Large intestine (tissue), 3 donors: ENCODE measurements at regions not wholly inside any gene's neighbourhood (a gene's known extent, or its start where the extent isn't known, plus 50 kb on each side); places are given as distances from the start of the nearest gene placed in this dataset.

Experiments used
- DNase-seq, 2 donors: peaks; one replicate each; pipeline versions ENCODE4 v3.0.0 to v3.0.0-alpha.2; 2013
- H3K27ac ChIP-seq: one replicate; pipeline ENCODE4 v1.5.1; 2013; ENCODE audit warnings: low read length
- H3K27me3 ChIP-seq: 2 replicates; pipeline ENCODE4 v1.6.1; 2013; ENCODE audit warnings: low read length; ENCODE audit not compliant: control insufficient read depth, insufficient read depth
- H3K36me3 ChIP-seq: 2 replicates; pipeline ENCODE4 v1.6.1; 2013; ENCODE audit warnings: low read length; ENCODE audit not compliant: control insufficient read depth, insufficient read depth
- H3K4me1 ChIP-seq: one replicate; pipeline ENCODE4 v1.6.1; 2013; ENCODE audit warnings: low read length; ENCODE audit not compliant: control insufficient read depth, insufficient read depth
- H3K4me3 ChIP-seq: one replicate; pipeline ENCODE4 v1.5.1; 2013; ENCODE audit warnings: low read length
- H3K9me3 ChIP-seq: one replicate; pipeline ENCODE4 v1.6.1; 2013; ENCODE audit warnings: mild to moderate bottlenecking, low read depth, low read length, moderate library complexity; ENCODE audit not compliant: control insufficient read depth
- WGBS: methylation state at CpG from one replicate; pipeline ENCODE4 v1.1.5; 2013; ENCODE audit warnings: low lambda C conversion rate; ENCODE audit not compliant: insufficient coverage; 5-methylcytosine and 5-hydroxymethylcytosine counted together

DNA sequence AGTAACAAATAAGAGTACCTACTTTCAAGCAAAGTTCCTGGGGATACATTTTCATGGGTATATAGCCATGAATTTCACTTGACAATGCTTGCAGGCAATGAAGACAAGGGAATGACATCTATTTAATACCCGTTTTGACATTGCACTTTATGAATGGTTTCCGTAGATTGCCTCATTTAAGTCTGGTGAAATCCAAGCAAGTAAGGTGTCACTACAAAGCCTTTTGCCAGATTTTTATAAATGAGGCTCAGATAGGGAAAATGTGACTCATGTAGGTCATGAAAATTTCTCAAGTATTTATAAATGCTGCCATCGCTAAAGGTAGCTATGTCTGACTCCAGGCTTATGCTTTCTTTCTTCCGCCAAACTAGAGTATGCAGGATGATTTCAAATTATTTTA lies 644.3 kb downstream of the CDH8 start:
- 94% methylated on average over 3 of the region's 4 CpGs for WGBS
- no peak for DNase-seq
- no peak overlapping the region for H3K27ac ChIP-seq
- no peaks in the 10 kb centered on the region for H3K4me1 ChIP-seq
- no peaks in the 10 kb centered on the region for H3K27me3 ChIP-seq
- H3K4me3 ChIP-seq: no peak overlapping the region
- no peaks in the 10 kb centered on the region for H3K36me3 ChIP-seq
- no peaks in the 10 kb centered on the region for H3K9me3 ChIP-seq

DNA sequence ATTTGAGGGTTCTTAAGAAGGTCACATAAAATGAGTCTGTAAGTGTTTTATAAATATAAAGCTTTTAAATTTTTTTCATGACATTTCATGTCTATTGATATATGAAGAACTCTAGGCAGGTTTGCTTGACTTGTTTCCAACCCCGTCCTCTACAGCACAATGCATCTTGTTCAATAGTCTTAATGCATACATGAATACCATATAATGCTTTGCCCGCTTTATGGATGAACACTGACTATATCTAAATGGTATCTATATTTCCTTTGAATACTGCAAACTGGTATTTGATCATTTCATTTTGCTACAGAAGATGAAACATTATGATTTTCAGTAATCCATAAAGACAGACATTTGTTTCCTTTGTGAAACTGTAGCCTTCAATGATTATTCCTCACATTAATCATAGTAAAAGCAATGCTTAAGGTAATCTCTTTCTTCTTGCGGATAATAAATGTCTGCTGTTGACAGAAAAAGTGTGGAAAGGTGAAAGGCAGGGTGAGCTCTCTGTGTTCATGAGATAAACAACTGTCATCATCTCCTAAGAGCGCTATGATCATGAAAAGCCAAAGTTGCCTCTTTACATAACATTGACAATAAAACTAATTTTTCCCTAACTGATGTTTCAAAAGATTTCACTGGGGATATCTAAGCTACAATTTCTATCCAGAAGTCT lies 645.1 kb downstream of the CDH8 start:
- H3K36me3 ChIP-seq: no peaks in the 10 kb centered on the region
- no peaks in the 10 kb centered on the region for H3K27me3 ChIP-seq
- H3K9me3 ChIP-seq: no peaks in the 10 kb centered on the region
- no peak for DNase-seq
- 90% methylated on average over 2 of the region's 4 CpGs for WGBS
- no peaks in the 10 kb centered on the region for H3K4me1 ChIP-seq
- H3K4me3 ChIP-seq: no peak overlapping the region
- no peak overlapping the region for H3K27ac ChIP-seq

DNA sequence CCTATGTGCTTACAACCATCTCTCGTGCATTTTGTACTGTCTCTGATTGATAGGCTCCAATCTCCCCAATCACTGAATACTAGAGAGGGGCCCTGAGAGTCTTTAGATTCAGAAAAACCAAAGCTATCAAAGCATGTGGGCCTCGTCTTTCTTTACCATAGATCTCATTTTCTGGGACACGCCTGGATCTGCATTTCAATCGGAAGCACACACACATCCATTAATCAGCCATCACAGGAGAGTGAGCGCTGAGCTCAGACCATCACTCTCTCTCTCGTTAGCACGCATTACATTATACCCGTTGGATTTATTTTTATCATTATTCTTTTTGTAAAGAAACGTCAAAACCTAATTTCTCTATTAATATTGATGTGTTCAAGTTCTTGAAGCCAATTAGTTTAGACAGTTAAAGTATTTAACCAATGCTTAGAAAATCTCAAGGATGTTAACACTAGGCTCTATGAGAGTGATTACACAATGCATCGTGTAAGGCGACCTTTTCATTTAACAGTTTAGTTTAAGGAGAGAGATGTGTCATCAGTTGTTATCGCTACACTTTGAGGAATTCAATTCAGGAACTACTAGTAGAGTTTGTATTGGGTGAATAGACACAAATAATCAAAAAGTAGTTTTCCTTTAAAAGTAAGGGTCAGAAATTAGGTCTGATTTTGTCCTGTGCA lies 650.7 kb downstream of the CDH8 start:
- Histone ChIP-seq H3K27ac (no peak overlapping the region), H3K4me3 (no peak overlapping the region), H3K9me3 (no peaks in the 10 kb centered on the region), H3K4me1 (no peaks in the 10 kb centered on the region), H3K36me3 (no peaks in the 10 kb centered on the region), H3K27me3 (no peaks in the 10 kb centered on the region)
- WGBS: 86% methylated on average over 5 of the region's 12 CpGs
- no peak for DNase-seq

DNA sequence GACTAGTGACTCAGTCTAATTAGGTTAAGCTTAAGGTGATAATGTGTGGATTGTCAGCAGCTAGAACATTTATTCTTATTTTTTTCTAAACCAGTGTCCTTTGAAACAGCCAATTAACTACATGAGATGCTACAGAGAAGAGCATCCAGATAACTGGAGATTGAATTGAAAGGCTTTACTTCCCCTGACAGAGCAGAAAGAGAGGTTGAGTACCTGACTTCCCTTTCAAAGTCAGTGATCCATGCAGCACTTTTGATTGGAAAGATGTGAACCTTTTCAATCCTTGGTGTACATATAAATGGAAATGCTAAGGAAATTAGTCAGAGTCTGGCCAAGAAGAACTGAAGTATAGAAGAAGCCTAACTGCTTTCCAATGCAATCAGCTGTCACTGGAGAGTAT lies 653.8 kb downstream of the CDH8 start:
- Histone ChIP-seq H3K4me3 (no peak overlapping the region), H3K27me3 (no peaks in the 10 kb centered on the region), H3K4me1 (no peaks in the 10 kb centered on the region), H3K9me3 (no peaks in the 10 kb centered on the region), H3K36me3 (no peaks in the 10 kb centered on the region), H3K27ac (no peak overlapping the region)
- DNase-seq: no peak

DNA sequence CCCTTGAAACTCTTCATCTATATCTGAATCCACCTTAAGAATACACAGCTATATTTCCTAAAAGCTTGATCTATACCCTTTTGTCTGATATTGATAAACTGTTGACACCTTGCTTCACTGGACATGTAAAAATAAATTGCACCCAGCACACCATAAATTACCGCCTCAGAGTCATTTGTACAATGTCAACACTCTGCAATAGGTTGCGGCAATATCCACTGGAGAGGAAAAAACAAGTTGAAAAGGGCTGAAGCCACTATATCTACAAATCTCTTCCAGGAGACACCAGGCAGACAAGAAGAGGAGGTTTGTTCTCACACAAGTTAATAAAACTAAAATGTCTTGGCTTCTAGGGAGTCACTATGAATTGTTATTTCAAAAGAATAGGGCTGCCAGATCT lies 656.9 kb downstream of the CDH8 start:
- H3K9me3 ChIP-seq: no peaks in the 10 kb centered on the region
- no peaks in the 10 kb centered on the region for H3K4me1 ChIP-seq
- no peak overlapping the region for H3K4me3 ChIP-seq
- H3K27me3 ChIP-seq: no peaks in the 10 kb centered on the region
- no peak overlapping the region for H3K27ac ChIP-seq
- no peaks in the 10 kb centered on the region for H3K36me3 ChIP-seq
- no peak for DNase-seq
- no CpG with 5 or more reads among the region's 2 CpGs for WGBS

DNA sequence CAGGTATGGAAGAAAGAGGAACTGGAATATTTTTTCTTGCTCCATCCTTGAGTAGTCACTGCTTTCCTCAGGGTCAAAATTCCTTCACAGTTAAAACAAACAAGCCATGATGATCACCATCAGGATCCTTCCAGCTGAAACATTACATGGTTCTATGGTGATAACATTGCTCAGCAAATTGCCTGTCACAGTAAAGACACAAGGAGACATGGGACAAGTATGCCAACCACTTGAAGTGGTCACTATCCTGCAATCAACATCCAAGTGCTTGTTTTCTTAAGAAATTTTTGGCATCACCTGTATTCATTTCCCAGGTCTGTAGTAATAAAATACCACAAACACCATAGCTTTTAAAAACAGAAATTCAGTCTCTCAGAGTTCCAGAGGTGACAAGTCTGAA lies 662.2 kb downstream of the CDH8 start:
- H3K9me3 ChIP-seq: no peaks in the 10 kb centered on the region
- H3K4me3 ChIP-seq: no peak overlapping the region
- no peak overlapping the region for H3K27ac ChIP-seq

DNA sequence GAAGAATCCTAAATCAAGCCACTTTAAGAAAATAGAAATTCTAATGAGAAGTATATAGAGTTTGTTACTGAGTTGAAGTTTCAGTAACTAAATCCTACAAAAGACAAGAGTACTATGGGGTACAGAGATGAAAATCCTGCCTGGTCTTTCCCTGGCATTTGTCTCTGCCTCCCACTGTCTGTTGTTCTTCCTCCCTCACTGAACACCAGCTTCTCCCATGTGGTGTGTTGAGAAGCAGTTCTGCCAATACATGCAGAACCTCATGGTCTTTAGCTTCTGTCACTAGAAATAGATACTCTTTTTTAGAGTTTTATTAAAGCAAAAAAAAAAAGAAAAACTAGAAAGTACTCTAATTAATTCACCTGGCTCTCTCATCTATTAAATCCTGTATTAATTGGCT lies 664.4 kb downstream of the CDH8 start:
- H3K4me3 ChIP-seq: no peak overlapping the region
- no peak overlapping the region for H3K27ac ChIP-seq
- no peak for DNase-seq
- H3K36me3 ChIP-seq: no peaks in the 10 kb centered on the region
- H3K4me1 ChIP-seq: no peaks in the 10 kb centered on the region
- H3K27me3 ChIP-seq: no peaks in the 10 kb centered on the region
- no peaks in the 10 kb centered on the region for H3K9me3 ChIP-seq

More for the DNA sequence above, 662.2 kb downstream of the CDH8 start:
- no peaks in the 10 kb centered on the region for H3K36me3 ChIP-seq
- no peaks in the 10 kb centered on the region for H3K4me1 ChIP-seq
- H3K27me3 ChIP-seq: no peaks in the 10 kb centered on the region
- no peak for DNase-seq

DNA sequence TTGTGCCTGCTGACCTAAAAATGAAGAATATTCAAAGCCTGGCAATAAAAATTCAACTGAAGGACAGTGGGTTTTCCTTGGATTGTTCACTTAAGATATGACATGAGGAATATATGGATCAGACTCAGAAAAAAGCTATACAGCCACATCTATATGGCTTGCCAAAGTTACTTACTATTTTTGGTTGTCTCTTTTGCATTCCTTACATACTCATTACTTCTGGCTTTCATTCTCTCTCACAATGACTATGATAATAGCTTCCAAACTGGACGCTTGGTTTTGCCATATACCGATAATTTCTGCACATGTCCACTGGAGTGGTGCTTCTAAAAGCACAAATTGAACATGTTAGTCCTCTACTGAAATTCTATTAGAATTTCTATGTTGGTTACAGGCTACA lies 664.9 kb downstream of the CDH8 start:
- no CpG with 5 or more reads among the region's 2 CpGs for WGBS
- H3K9me3 ChIP-seq: no peaks in the 10 kb centered on the region
- H3K4me1 ChIP-seq: no peaks in the 10 kb centered on the region
- no peak for DNase-seq
- H3K27me3 ChIP-seq: no peaks in the 10 kb centered on the region
- H3K27ac ChIP-seq: no peak overlapping the region
- H3K4me3 ChIP-seq: no peak overlapping the region
- no peaks in the 10 kb centered on the region for H3K36me3 ChIP-seq

DNA sequence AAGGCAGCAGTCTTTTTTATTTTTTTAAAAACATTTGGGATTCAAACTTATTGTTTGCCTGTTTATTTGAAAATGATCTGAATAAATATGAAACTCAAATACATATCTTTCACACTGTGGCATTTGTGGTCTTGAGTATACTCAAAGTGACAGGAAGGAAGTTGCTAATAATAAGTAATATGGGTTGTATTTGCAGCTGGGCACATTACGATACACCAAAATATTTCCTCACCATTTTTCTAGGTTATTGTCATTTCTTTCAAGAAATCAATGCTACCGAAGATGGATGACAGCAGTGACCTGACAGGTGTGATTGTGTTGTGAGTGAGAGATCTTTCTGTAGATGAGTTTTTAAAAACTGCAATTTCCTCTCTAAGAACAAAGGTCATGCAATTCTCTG lies 665.7 kb downstream of the CDH8 start:
- no peak for DNase-seq
- Histone ChIP-seq H3K27me3 (no peaks in the 10 kb centered on the region), H3K27ac (no peak overlapping the region), H3K4me1 (no peaks in the 10 kb centered on the region), H3K9me3 (no peaks in the 10 kb centered on the region), H3K4me3 (no peak overlapping the region), H3K36me3 (no peaks in the 10 kb centered on the region)
- 83% methylated on average over 2 of the region's 2 CpGs for WGBS

DNA sequence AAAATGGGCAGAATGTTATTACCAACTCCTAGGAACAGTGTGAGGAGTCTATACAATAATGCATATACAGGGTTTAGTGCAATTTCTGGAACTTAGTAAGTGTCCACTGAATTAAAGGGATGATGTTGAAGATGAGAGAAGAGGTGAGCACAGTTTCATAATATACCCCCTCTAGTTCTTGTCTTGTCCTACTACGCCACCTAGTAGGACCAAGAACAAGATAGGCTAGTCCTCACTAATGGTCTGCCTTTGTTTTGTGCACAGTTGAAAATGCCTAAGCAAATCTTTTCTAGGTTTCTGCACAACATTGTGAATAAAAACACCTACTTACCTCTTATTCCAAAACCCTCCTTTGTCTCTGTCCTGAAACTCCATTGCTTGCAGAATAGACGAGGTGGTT lies 670.2 kb downstream of the CDH8 start:
- H3K4me3 ChIP-seq: no peak overlapping the region
- H3K4me1 ChIP-seq: no peaks in the 10 kb centered on the region
- no peak overlapping the region for H3K27ac ChIP-seq
- DNase-seq: no peak
- H3K36me3 ChIP-seq: no peaks in the 10 kb centered on the region
- no peaks in the 10 kb centered on the region for H3K9me3 ChIP-seq
- H3K27me3 ChIP-seq: no peaks in the 10 kb centered on the region
- 60% methylated on average over 1 of the region's 2 CpGs for WGBS

DNA sequence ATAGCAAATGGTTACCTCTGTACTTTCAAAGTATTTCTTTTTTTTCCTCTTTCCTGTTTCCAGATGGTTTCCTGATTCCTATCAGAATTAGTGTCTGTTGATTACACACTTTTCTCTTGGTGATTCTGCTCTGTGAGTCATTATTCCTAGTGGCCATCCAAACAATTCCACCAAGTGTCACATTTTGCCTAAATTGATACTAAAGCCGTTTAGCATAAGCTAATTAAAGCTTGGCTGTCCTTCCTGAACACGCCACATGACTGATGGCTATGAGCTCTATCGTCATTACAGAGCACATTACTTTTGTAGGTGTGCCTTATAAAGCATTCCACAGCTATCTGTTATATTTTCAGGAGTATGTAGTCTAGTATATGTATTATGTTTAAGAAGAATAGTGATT lies 671.2 kb downstream of the CDH8 start:
- DNase-seq: no peak
- H3K36me3 ChIP-seq: no peaks in the 10 kb centered on the region
- no peak overlapping the region for H3K4me3 ChIP-seq
- H3K27ac ChIP-seq: no peak overlapping the region
- H3K9me3 ChIP-seq: no peaks in the 10 kb centered on the region
- no peaks in the 10 kb centered on the region for H3K27me3 ChIP-seq
- WGBS: no CpG with 5 or more reads among the region's 3 CpGs
- no peaks in the 10 kb centered on the region for H3K4me1 ChIP-seq
